ENCODE measurements at regions not wholly inside any gene's neighbourhood (a gene's known extent, or its start where the extent isn't known, plus 50 kb on each side); places are given as distances from the start of the nearest gene placed in this dataset.

- CTCF ChIA-PET: no interaction called here
- H3K4me1 Mint-ChIP-seq: no peaks in the 10 kb centered on the region
- no peaks in the 10 kb centered on the region for H3K27me3 Mint-ChIP-seq
- no peak for DNase-seq
- no peaks in the 10 kb centered on the region for H3K36me3 Mint-ChIP-seq (ENCODE audit: low read depth)
- POLR2A ChIA-PET: no interaction called here
- H3K27ac Mint-ChIP-seq: no peak overlapping the region
- peaks cover 2% of the 10 kb centered on the region for H3K9me3 Mint-ChIP-seq
- H3K4me3 Mint-ChIP-seq: no peak overlapping the region
Measured at GRCh38 chr12:59036973-59037762, 116.9 kb upstream of the LRIG3 start.

- Mint-ChIP-seq H3K4me1 (no peaks in the 10 kb centered on the region), H3K27ac (no peak overlapping the region), H3K27me3 (no peaks in the 10 kb centered on the region), H3K9me3 (peaks cover 2% of the 10 kb centered on the region), H3K4me3 (no peak overlapping the region), H3K36me3 (ENCODE audit: low read depth) (no peaks in the 10 kb centered on the region)
- no peak for DNase-seq
- CTCF ChIA-PET: interaction anchor here (1.0 kb wide), 1 partner anchor 81 kb away, joined by 5 read pairs; no protein-coding TSS in a partner anchor
- POLR2A ChIA-PET: no interaction called here
Measured at GRCh38 chr12:59036347-59036746, 116.0 kb upstream of the LRIG3 start.

- no peaks in the 10 kb centered on the region for H3K4me1 Mint-ChIP-seq
- CTCF ChIA-PET: no interaction called here
- no peaks in the 10 kb centered on the region for H3K36me3 Mint-ChIP-seq (ENCODE audit: low read depth)
- POLR2A ChIA-PET: no interaction called here
- no peak overlapping the region for H3K4me3 Mint-ChIP-seq
- no peak for DNase-seq
- H3K27ac Mint-ChIP-seq: no peak overlapping the region
- H3K9me3 Mint-ChIP-seq: peaks cover 2% of the 10 kb centered on the region
- H3K27me3 Mint-ChIP-seq: no peaks in the 10 kb centered on the region
Measured at GRCh38 chr12:59031313-59031712, 111.0 kb upstream of the LRIG3 start.

- H3K4me1 Mint-ChIP-seq: no peaks in the 10 kb centered on the region
- H3K4me3 Mint-ChIP-seq: no peak overlapping the region
- H3K9me3 Mint-ChIP-seq: peaks cover 2% of the 10 kb centered on the region
- CTCF ChIA-PET: no interaction called here
- H3K27me3 Mint-ChIP-seq: no peaks in the 10 kb centered on the region
- H3K27ac Mint-ChIP-seq: no peak overlapping the region
- POLR2A ChIA-PET: no interaction called here
- no peaks in the 10 kb centered on the region for H3K36me3 Mint-ChIP-seq (ENCODE audit: low read depth)
- DNase-seq: no peak
Measured at GRCh38 chr12:59030415-59030814, 110.1 kb upstream of the LRIG3 start.

- Mint-ChIP-seq H3K27ac (no peak overlapping the region), H3K4me3 (no peak overlapping the region), H3K9me3 (peaks cover 3% of the 10 kb centered on the region), H3K27me3 (no peaks in the 10 kb centered on the region), H3K36me3 (ENCODE audit: low read depth) (no peaks in the 10 kb centered on the region), H3K4me1 (no peaks in the 10 kb centered on the region)
- DNase-seq: no peak
- ChIA-PET CTCF (no interaction called here), POLR2A (no interaction called here)
Measured at GRCh38 chr12:59027199-59027598, 106.9 kb upstream of the LRIG3 start.

- POLR2A ChIA-PET: no interaction called here
Measured at GRCh38 chr12:59023861-59024424, 103.6 kb upstream of the LRIG3 start.

GRCh38 chr12:59020073-59020946 lies 100.0 kb upstream of the LRIG3 start:
- H3K36me3 Mint-ChIP-seq (ENCODE audit: low read depth): no peaks in the 10 kb centered on the region
- POLR2A ChIA-PET: no interaction called here
- no peaks in the 10 kb centered on the region for H3K4me1 Mint-ChIP-seq
- no peaks in the 10 kb centered on the region for H3K27me3 Mint-ChIP-seq
- H3K4me3 Mint-ChIP-seq: no peak overlapping the region
- no peak for DNase-seq
- no peak overlapping the region for H3K27ac Mint-ChIP-seq
- CTCF ChIA-PET: no interaction called here
- H3K9me3 Mint-ChIP-seq: peaks cover 3% of the 10 kb centered on the region

More at GRCh38 chr12:59023861-59024424, 103.6 kb upstream of the LRIG3 start:
- H3K9me3 Mint-ChIP-seq: peaks cover 3% of the 10 kb centered on the region
- H3K27me3 Mint-ChIP-seq: no peaks in the 10 kb centered on the region
- no peak overlapping the region for H3K4me3 Mint-ChIP-seq
- CTCF ChIA-PET: no interaction called here
- H3K27ac Mint-ChIP-seq: no peak overlapping the region
- H3K4me1 Mint-ChIP-seq: no peaks in the 10 kb centered on the region
- DNase-seq: no peak
- no peaks in the 10 kb centered on the region for H3K36me3 Mint-ChIP-seq (ENCODE audit: low read depth)

GRCh38 chr12:59014885-59015284 lies 94.6 kb upstream of the LRIG3 start:
- H3K27me3 Mint-ChIP-seq: no peaks in the 10 kb centered on the region
- POLR2A ChIA-PET: no interaction called here
- no peaks in the 10 kb centered on the region for H3K36me3 Mint-ChIP-seq (ENCODE audit: low read depth)
- H3K27ac Mint-ChIP-seq: no peak overlapping the region
- CTCF ChIA-PET: no interaction called here
- H3K4me3 Mint-ChIP-seq: no peak overlapping the region
- H3K9me3 Mint-ChIP-seq: no peaks in the 10 kb centered on the region
- no peak for DNase-seq
- H3K4me1 Mint-ChIP-seq: no peaks in the 10 kb centered on the region

- no peaks in the 10 kb centered on the region for H3K4me1 Mint-ChIP-seq
- DNase-seq: no peak
- H3K27ac Mint-ChIP-seq: no peak overlapping the region
- H3K27me3 Mint-ChIP-seq: no peaks in the 10 kb centered on the region
- H3K4me3 Mint-ChIP-seq: no peak overlapping the region
- ChIA-PET CTCF (no interaction called here), POLR2A (no interaction called here)
- H3K36me3 Mint-ChIP-seq (ENCODE audit: low read depth): no peaks in the 10 kb centered on the region
- H3K9me3 Mint-ChIP-seq: no peaks in the 10 kb centered on the region
Measured at GRCh38 chr12:59010941-59011340, 90.6 kb upstream of the LRIG3 start.

GRCh38 chr12:59010118-59010517 lies 89.8 kb upstream of the LRIG3 start:
- H3K4me3 Mint-ChIP-seq: no peak overlapping the region
- no peaks in the 10 kb centered on the region for H3K27me3 Mint-ChIP-seq
- ChIA-PET POLR2A (no interaction called here), CTCF (no interaction called here)
- no peaks in the 10 kb centered on the region for H3K4me1 Mint-ChIP-seq
- no peaks in the 10 kb centered on the region for H3K9me3 Mint-ChIP-seq
- no peak for DNase-seq
- H3K27ac Mint-ChIP-seq: no peak overlapping the region
- no peaks in the 10 kb centered on the region for H3K36me3 Mint-ChIP-seq (ENCODE audit: low read depth)

GRCh38 chr12:59007620-59008019 lies 87.3 kb upstream of the LRIG3 start:
- Mint-ChIP-seq H3K27ac (no peak overlapping the region), H3K27me3 (no peaks in the 10 kb centered on the region), H3K36me3 (ENCODE audit: low read depth) (no peaks in the 10 kb centered on the region), H3K4me3 (no peak overlapping the region), H3K9me3 (no peaks in the 10 kb centered on the region), H3K4me1 (no peaks in the 10 kb centered on the region)
- CTCF ChIA-PET: no interaction called here
- POLR2A ChIA-PET: no interaction called here
- no peak for DNase-seq

GRCh38 chr12:59005193-59005955 lies 85.1 kb upstream of the LRIG3 start:
- CTCF ChIA-PET: interaction anchor here (0.6 kb wide), 1 partner anchor 124 kb away, joined by 3 read pairs; no protein-coding TSS in a partner anchor
- no peaks in the 10 kb centered on the region for H3K4me1 Mint-ChIP-seq
- DNase-seq: no peak
- POLR2A ChIA-PET: no interaction called here
- no peaks in the 10 kb centered on the region for H3K36me3 Mint-ChIP-seq (ENCODE audit: low read depth)
- no peaks in the 10 kb centered on the region for H3K27me3 Mint-ChIP-seq
- H3K27ac Mint-ChIP-seq: no peak overlapping the region
- no peak overlapping the region for H3K4me3 Mint-ChIP-seq
- H3K9me3 Mint-ChIP-seq: no peaks in the 10 kb centered on the region

GRCh38 chr12:59004456-59004855 lies 84.2 kb upstream of the LRIG3 start:
- CTCF ChIA-PET: no interaction called here
- H3K27me3 Mint-ChIP-seq: no peaks in the 10 kb centered on the region

More at GRCh38 chr12:59004456-59004855, 84.2 kb upstream of the LRIG3 start:
- H3K9me3 Mint-ChIP-seq: no peaks in the 10 kb centered on the region
- no peak for DNase-seq
- no peak overlapping the region for H3K27ac Mint-ChIP-seq
- H3K4me3 Mint-ChIP-seq: no peak overlapping the region
- no peaks in the 10 kb centered on the region for H3K4me1 Mint-ChIP-seq
- POLR2A ChIA-PET: no interaction called here
- no peaks in the 10 kb centered on the region for H3K36me3 Mint-ChIP-seq (ENCODE audit: low read depth)
